ENCODE measurements at regions not wholly inside any gene's neighbourhood (a gene's known extent, or its start where the extent isn't known, plus 50 kb on each side); places are given as distances from the start of the nearest gene placed in this dataset.

- Histone ChIP-seq H3K27ac (replicated peaks) (no peak overlapping the region), H3K4me3 (replicated peaks; ENCODE audit: insufficient read depth, low read length) (no peak overlapping the region), H3K27me3 (ENCODE audit: insufficient read depth, poor library complexity, severe bottlenecking) (no peaks in the 10 kb centered on the region)
- TF ChIP-seq CTCF (IDR thresholded peaks at IDR 0.05; ENCODE audit: insufficient read depth, low read length) (no peak), POLR2AphosphoS5 (IDR thresholded peaks at IDR 0.05; ENCODE audit: low read depth) (no peak), GABPA (IDR thresholded peaks at IDR 0.05; ENCODE audit: low read depth) (no peak), SPI1 (IDR thresholded peaks at IDR 0.05; ENCODE audit: borderline replicate concordance, low read depth) (no peak), REST (IDR thresholded peaks at IDR 0.05; ENCODE audit: insufficient replicate concordance, low read depth) (no peak)
- DNase-seq (ENCODE audit: low read depth in 1 of 2, low spot score in 1 of 2): no peak
Measured at GRCh38 chr2:241987726-241988125, 118.2 kb downstream of the RTP5 start.

- Histone ChIP-seq H3K27ac (replicated peaks) (no peak overlapping the region), H3K4me3 (replicated peaks; ENCODE audit: insufficient read depth, low read length) (no peak overlapping the region), H3K27me3 (ENCODE audit: insufficient read depth, poor library complexity, severe bottlenecking) (no peaks in the 10 kb centered on the region)
- TF ChIP-seq REST (IDR thresholded peaks at IDR 0.05; ENCODE audit: insufficient replicate concordance, low read depth): no peak
- no peak for TF ChIP-seq GABPA (IDR thresholded peaks at IDR 0.05; ENCODE audit: low read depth)
- TF ChIP-seq SPI1 (IDR thresholded peaks at IDR 0.05; ENCODE audit: borderline replicate concordance, low read depth): no peak
- no peak for TF ChIP-seq POLR2AphosphoS5 (IDR thresholded peaks at IDR 0.05; ENCODE audit: low read depth)
- no peak for TF ChIP-seq CTCF (IDR thresholded peaks at IDR 0.05; ENCODE audit: insufficient read depth, low read length)
- no peak for DNase-seq (ENCODE audit: low read depth in 1 of 2, low spot score in 1 of 2)
Measured at GRCh38 chr2:241988146-241988545, 118.6 kb downstream of the RTP5 start.

GRCh38 chr2:241989074-241989473 lies 119.5 kb downstream of the RTP5 start:
- no peak overlapping the region for H3K4me3 ChIP-seq (replicated peaks; ENCODE audit: insufficient read depth, low read length)
- H3K27ac ChIP-seq (replicated peaks): no peak overlapping the region
- no peak for DNase-seq (ENCODE audit: low read depth in 1 of 2, low spot score in 1 of 2)
- TF ChIP-seq GABPA (IDR thresholded peaks at IDR 0.05; ENCODE audit: low read depth) (no peak), REST (IDR thresholded peaks at IDR 0.05; ENCODE audit: insufficient replicate concordance, low read depth) (no peak), POLR2AphosphoS5 (IDR thresholded peaks at IDR 0.05; ENCODE audit: low read depth) (no peak), CTCF (IDR thresholded peaks at IDR 0.05; ENCODE audit: insufficient read depth, low read length) (no peak), SPI1 (IDR thresholded peaks at IDR 0.05; ENCODE audit: borderline replicate concordance, low read depth) (no peak)
- H3K27me3 ChIP-seq (ENCODE audit: insufficient read depth, poor library complexity, severe bottlenecking): no peaks in the 10 kb centered on the region
